Spleen (tissue), 11 donors: ENCODE measurements at regions not wholly inside any gene's neighbourhood (a gene's known extent, or its start where the extent isn't known, plus 50 kb on each side); places are given as distances from the start of the nearest gene placed in this dataset.

Experiments
- DNase-seq: peaks from one replicate; pipeline ENCODE4 v3.0.0-alpha.2; 2020
- H3K27ac ChIP-seq, 8 donors: fragments of 200-600 bp; sonication (generic) in 7 of 8; 1 replicate in 4 of 8; 2 replicates in 4 of 8; pipeline versions ENCODE4 v1.5.0 to v1.8.0; 2016 to 2021; ENCODE audit warnings: inconsistent platforms in 4 of 8, mild to moderate bottlenecking in 4 of 8, moderate library complexity in 1 of 8
- H3K27me3 ChIP-seq, 7 donors: fragments of 200-600 bp; sonication (generic) in 6 of 7; replicated peaks in 1 of 7; 1 replicate in 4 of 7; 2 replicates in 3 of 7; pipeline versions ENCODE4 v1.5.0 to v1.8.0; 2016 to 2021; ENCODE audit warnings: inconsistent platforms in 3 of 7, mild to moderate bottlenecking in 1 of 7
- H3K36me3 ChIP-seq, 6 donors: fragments of 200-600 bp; sonication (generic) in 5 of 6; 1 replicate in 4 of 6; 2 replicates in 2 of 6; pipeline versions ENCODE4 v1.5.0 to v1.8.0; 2016 to 2021; ENCODE audit warnings: inconsistent platforms in 2 of 6
- H3K4me1 ChIP-seq, 6 donors: fragments of 200-600 bp; sonication (generic) in 5 of 6; 1 replicate in 3 of 6; 2 replicates in 3 of 6; pipeline versions ENCODE4 v1.5.0 to v1.8.0; 2016 to 2021; ENCODE audit warnings: inconsistent platforms in 3 of 6
- H3K4me3 ChIP-seq, 8 donors: fragments of 200-600 bp; sonication (generic) in 7 of 8; 1 replicate in 4 of 8; 2 replicates in 4 of 8; pipeline versions ENCODE4 v1.5.0 to v1.8.0; 2016 to 2021; ENCODE audit warnings: inconsistent platforms in 4 of 8, mild to moderate bottlenecking in 4 of 8, moderate library complexity in 2 of 8
- H3K9me3 ChIP-seq, 8 donors: fragments of 200-600 bp; sonication (generic) in 7 of 8; 1 replicate in 4 of 8; 2 replicates in 4 of 8; pipeline versions ENCODE4 v1.5.0 to v1.8.0; 2016 to 2021; ENCODE audit warnings: inconsistent platforms in 4 of 8
- POLR2A ChIP-seq, 3 donors: fragments of 450-650 bp; IDR thresholded peaks; one replicate each; pipeline ENCODE4 v1.5.1; 2017; ENCODE audit warnings: antibody characterized with exemption in 3 of 3, mild to moderate bottlenecking in 1 of 3
- POLR2AphosphoS5 ChIP-seq, 3 donors: sonication (generic); formaldehyde crosslinking; IDR thresholded peaks; one replicate each; pipeline ENCODE4 v1.5.1; 2017; ENCODE audit warnings: antibody characterized with exemption in 3 of 3
- WGBS, 5 donors: extraction: QIAGEN DNeasy Blood & Tissue Kit in 3 of 5; methylation state at CpG; one replicate each; pipeline versions ENCODE4 v1.1.5 to v1.1.7; 2013 to 2018; 5-methylcytosine and 5-hydroxymethylcytosine counted together
- intact Hi-C: fragments of 100-400 bp; cut with DNase I; formaldehyde crosslinking; loops from one replicate; pipeline ENCODE4 v1.15.0; 2023; ENCODE audit warnings: low total_unique reads
- TF ChIP-seq, protein P1 (sequence below), 11 experiments: fragments of 200-600 bp in 7 of 11; fragments of 450-650 bp in 4 of 11; sonication (generic) in 4 of 11; IDR thresholded peaks in 8 of 11; conservative IDR thresholded peaks in 3 of 11; 1 replicate in 7 of 11; 2 replicates in 4 of 11; pipeline versions ENCODE4 v1.4.0 to v1.8.0; 2016 to 2021; ENCODE audit warnings: antibody characterized with exemption in 11 of 11, inconsistent platforms in 4 of 11, mild to moderate bottlenecking in 1 of 11
- donor health status: healthy with polysubstance abuse.
- donor health status: DM: no; HTN: no; CAD: no; lungs with moderate emphysema.
- donor health status: DM: no; HTN: no; CAD: no.
- donor health status: Bipolar disorder and iron deficiency.
- donor health status: healthy.
- donor health status: DM: no; HTN: no; CAD: no.
- donor health status: DM: yes; HTN: yes; CAD: no.

GRCh38 chr12:113524495-113524894, 52.8 kb upstream of the LHX5 start:
- Histone ChIP-seq H3K9me3 (no peaks in the 10 kb centered on the region), H3K4me3 (no peak overlapping the region), H3K27ac (no peak overlapping the region), H3K27me3 (peaks cover under 1 to 99% (median 22%) of the 10 kb centered on the region in 7 donors), H3K4me1 (peaks cover 0 to 4% (median 0%) of the 10 kb centered on the region in 6 donors), H3K36me3 (no peaks in the 10 kb centered on the region)
- intact Hi-C loops: no loop called here
- 69 to 82% (median 80%) methylated on average over 5 of the region's 5 CpGs for WGBS, 5 donors
- TF ChIP-seq POLR2A (IDR thresholded peaks at IDR 0.05) (no peak), POLR2AphosphoS5 (IDR thresholded peaks at IDR 0.05) (no peak)
- TF ChIP-seq, protein P1, sequence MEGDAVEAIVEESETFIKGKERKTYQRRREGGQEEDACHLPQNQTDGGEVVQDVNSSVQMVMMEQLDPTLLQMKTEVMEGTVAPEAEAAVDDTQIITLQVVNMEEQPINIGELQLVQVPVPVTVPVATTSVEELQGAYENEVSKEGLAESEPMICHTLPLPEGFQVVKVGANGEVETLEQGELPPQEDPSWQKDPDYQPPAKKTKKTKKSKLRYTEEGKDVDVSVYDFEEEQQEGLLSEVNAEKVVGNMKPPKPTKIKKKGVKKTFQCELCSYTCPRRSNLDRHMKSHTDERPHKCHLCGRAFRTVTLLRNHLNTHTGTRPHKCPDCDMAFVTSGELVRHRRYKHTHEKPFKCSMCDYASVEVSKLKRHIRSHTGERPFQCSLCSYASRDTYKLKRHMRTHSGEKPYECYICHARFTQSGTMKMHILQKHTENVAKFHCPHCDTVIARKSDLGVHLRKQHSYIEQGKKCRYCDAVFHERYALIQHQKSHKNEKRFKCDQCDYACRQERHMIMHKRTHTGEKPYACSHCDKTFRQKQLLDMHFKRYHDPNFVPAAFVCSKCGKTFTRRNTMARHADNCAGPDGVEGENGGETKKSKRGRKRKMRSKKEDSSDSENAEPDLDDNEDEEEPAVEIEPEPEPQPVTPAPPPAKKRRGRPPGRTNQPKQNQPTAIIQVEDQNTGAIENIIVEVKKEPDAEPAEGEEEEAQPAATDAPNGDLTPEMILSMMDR (IDR thresholded peaks at IDR 0.05 in 8 of 11, conservative IDR thresholded peaks at IDR 0.05 in 3 of 11): no peak
- no peak for DNase-seq

- H3K4me1 ChIP-seq: peaks cover 0 to 4% (median 0%) of the 10 kb centered on the region in 6 donors
- no peak overlapping the region for H3K4me3 ChIP-seq
- H3K27ac ChIP-seq: no peak overlapping the region
- TF ChIP-seq, protein P1 (IDR thresholded peaks at IDR 0.05 in 8 of 11, conservative IDR thresholded peaks at IDR 0.05 in 3 of 11): no peak
- TF ChIP-seq POLR2A (IDR thresholded peaks at IDR 0.05) (no peak), POLR2AphosphoS5 (IDR thresholded peaks at IDR 0.05) (no peak)
- intact Hi-C loops: no loop called here
- peaks cover 3 to 99% (median 36%) of the 10 kb centered on the region in 7 donors for H3K27me3 ChIP-seq
- DNase-seq: no peak
- H3K36me3 ChIP-seq: no peaks in the 10 kb centered on the region
- H3K9me3 ChIP-seq: peaks cover 0 to 6% (median 0%) of the 10 kb centered on the region in 8 donors
- 61 to 71% (median 64%) methylated on average over 8 of the region's 8 CpGs for WGBS, 5 donors
Measured at GRCh38 chr12:113521708-113522107, 50.0 kb upstream of the LHX5 start.
